Fibroblast of lung (primary cell): ENCODE measurements at regions not wholly inside any gene's neighbourhood (a gene's known extent, or its start where the extent isn't known, plus 50 kb on each side); places are given as distances from the start of the nearest gene placed in this dataset.
"Not testable (repeated sequence)": the region's sequence is repeated elsewhere in the genome, so short reads cannot be mapped to it uniquely, and the experiment has no call there.

ENCODE experiments used
- DNase-seq, 2 donors: peaks; one replicate each; pipeline versions ENCODE4 v3.0.0 to v3.0.0-alpha.2; 2010; ENCODE audit warnings: low read depth in 2 of 2
- H2AFZ ChIP-seq: 2 replicates; pipeline ENCODE4 v1.5.1; 2012; ENCODE audit warnings: low read length, control low read depth, inconsistent platforms
- H3K27ac ChIP-seq: 2 replicates; pipeline ENCODE4 v1.5.1; 2011; ENCODE audit warnings: low read length, control low read depth; ENCODE audit not compliant: insufficient read depth
- H3K27me3 ChIP-seq: 2 replicates; pipeline ENCODE4 v1.5.1; 2011; ENCODE audit warnings: mild to moderate bottlenecking, low read length; ENCODE audit not compliant: control insufficient read depth, insufficient read depth
- H3K36me3 ChIP-seq: 2 replicates; pipeline ENCODE4 v1.5.1; 2011; ENCODE audit warnings: low read length; ENCODE audit not compliant: control insufficient read depth, insufficient read depth
- H3K4me1 ChIP-seq: 2 replicates; pipeline ENCODE4 v1.5.1; 2011; ENCODE audit warnings: low read length; ENCODE audit not compliant: control insufficient read depth, insufficient read depth; ENCODE audit errors: extremely low read depth
- H3K4me2 ChIP-seq: 2 replicates; pipeline ENCODE4 v1.5.1; 2011; ENCODE audit warnings: low read length, control low read depth; ENCODE audit not compliant: insufficient read depth; ENCODE audit errors: extremely low read depth
- H3K4me3 ChIP-seq, 4 experiments: fragments of 200-600 bp in 1 of 4; sonication (generic) in 1 of 4; replicated peaks in 1 of 4; 2 replicates each; pipeline ENCODE4 v1.5.1; 2011 to 2016; ENCODE audit warnings: low read length in 4 of 4, low read depth in 3 of 4, mild to moderate bottlenecking in 3 of 4, control low read depth in 2 of 4, inconsistent platforms in 1 of 4, mixed read lengths in 1 of 4; ENCODE audit not compliant: insufficient read depth in 1 of 4; ENCODE audit errors: control extremely low read depth in 1 of 4
- H3K79me2 ChIP-seq: 2 replicates; pipeline ENCODE4 v1.5.1; 2012; ENCODE audit warnings: mild to moderate bottlenecking, low read length, inconsistent platforms; ENCODE audit not compliant: control insufficient read depth, insufficient read depth
- H3K9ac ChIP-seq: 2 replicates; pipeline ENCODE4 v1.5.1; 2011; ENCODE audit warnings: mild to moderate bottlenecking, low read length, control low read depth; ENCODE audit not compliant: insufficient read depth
- H3K9me3 ChIP-seq: 2 replicates; pipeline ENCODE4 v1.5.1; 2012; ENCODE audit warnings: low read depth, low read length; ENCODE audit not compliant: control insufficient read depth, insufficient read depth
- H4K20me1 ChIP-seq: 2 replicates; pipeline ENCODE4 v1.5.1; 2011; ENCODE audit warnings: low read length; ENCODE audit not compliant: control insufficient read depth, insufficient read depth; ENCODE audit errors: extremely low read depth
- CTCF ChIP-seq, 2 donors: IDR thresholded peaks in 1 of 2; conservative IDR thresholded peaks in 1 of 2; 1 replicate in 1 of 2; 2 replicates in 1 of 2; pipeline ENCODE4 v1.5.1; 2011 to 2012; ENCODE audit warnings: low read length in 2 of 2, control low read depth in 1 of 2, inconsistent platforms in 1 of 2, low read depth in 1 of 2, mild to moderate bottlenecking in 1 of 2
- EZH2 ChIP-seq: IDR thresholded peaks from 2 replicates; pipeline ENCODE4 v1.5.1; 2012; ENCODE audit warnings: low read length, control low read depth, mild to moderate bottlenecking; ENCODE audit errors: missing control alignments

GRCh38 chr15:92728266-92728665 lies 72.7 kb upstream of the FAM174B start:
- Histone ChIP-seq H2AFZ (no peak overlapping the region), H3K9me3 (no peaks in the 10 kb centered on the region)
- DNase-seq = no peak

GRCh38 chr15:92733090-92733933 lies 77.7 kb upstream of the FAM174B start:
- Histone ChIP-seq H4K20me1 (no peaks in the 10 kb centered on the region), H3K4me1 (no peaks in the 10 kb centered on the region), H2AFZ (peak overlapping the region; percentile 98), H3K27me3 (no peaks in the 10 kb centered on the region), H3K79me2 (no peaks in the 10 kb centered on the region), H3K4me2 (peak overlapping the region; percentile 51), H3K36me3 (no peaks in the 10 kb centered on the region), H3K27ac (no peak overlapping the region), H3K4me3 (peak overlapping the region in 2 of 4 experiments; percentile 50 to 62), H3K9ac (no peak overlapping the region), H3K9me3 (no peaks in the 10 kb centered on the region)
- no peak for DNase-seq
- TF ChIP-seq EZH2 (no peak), CTCF (conservative IDR thresholded peaks at IDR 0.05 in 1 of 2, IDR thresholded peaks at IDR 0.05 in 1 of 2; ENCODE audit: low read depth in 1 of 2, low read length in 2 of 2) (no peak)

More at GRCh38 chr15:92728266-92728665, 72.7 kb upstream of the FAM174B start:
- Histone ChIP-seq H3K79me2 (no peaks in the 10 kb centered on the region), H3K4me3 (no peak overlapping the region), H3K4me1 (no peaks in the 10 kb centered on the region), H3K9ac (no peak overlapping the region), H3K27ac (no peak overlapping the region), H3K36me3 (no peaks in the 10 kb centered on the region), H3K4me2 (no peak overlapping the region), H4K20me1 (no peaks in the 10 kb centered on the region), H3K27me3 (no peaks in the 10 kb centered on the region)
- no peak for TF ChIP-seq EZH2
- no peak for TF ChIP-seq CTCF (conservative IDR thresholded peaks at IDR 0.05 in 1 of 2, IDR thresholded peaks at IDR 0.05 in 1 of 2; ENCODE audit: low read depth in 1 of 2, low read length in 2 of 2)

- H3K36me3 ChIP-seq = no peaks in the 10 kb centered on the region
- H3K9ac ChIP-seq = no peak overlapping the region
- no peaks in the 10 kb centered on the region for H3K4me1 ChIP-seq
- H3K9me3 ChIP-seq = no peaks in the 10 kb centered on the region
- no peak overlapping the region for H3K27ac ChIP-seq
- H3K4me3 ChIP-seq = peak overlapping the region; percentile 32 to 62 (median 46)
- no peaks in the 10 kb centered on the region for H3K79me2 ChIP-seq
- DNase-seq = peak; percentile 55 to 59
- H3K4me2 ChIP-seq = peak overlapping the region; percentile 58
- H3K27me3 ChIP-seq = no peaks in the 10 kb centered on the region
- H4K20me1 ChIP-seq = no peaks in the 10 kb centered on the region
- TF ChIP-seq EZH2 (no peak), CTCF (conservative IDR thresholded peaks at IDR 0.05 in 1 of 2, IDR thresholded peaks at IDR 0.05 in 1 of 2; ENCODE audit: low read depth in 1 of 2, low read length in 2 of 2) (no peak)
- peak overlapping the region; percentile 98 for H2AFZ ChIP-seq
Measured at GRCh38 chr15:92733934-92734521, 78.5 kb upstream of the FAM174B start.

DNA sequence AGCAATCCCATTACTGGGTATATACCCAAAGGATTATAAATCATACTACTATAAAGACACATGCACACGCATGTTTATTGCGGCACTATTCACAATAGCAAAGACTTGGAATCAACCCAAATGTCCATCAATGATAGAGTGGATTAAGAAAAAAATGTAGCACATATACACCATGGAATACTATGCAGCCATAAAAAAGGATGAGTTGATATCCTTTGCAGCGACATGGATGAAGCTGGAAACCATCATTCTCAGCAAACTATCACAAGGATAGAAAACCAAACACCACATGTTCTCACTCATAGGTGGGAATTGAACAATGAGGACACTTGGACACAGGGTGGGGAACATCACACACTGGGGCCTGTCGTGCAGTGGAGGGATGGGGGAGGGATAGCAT lies 83.7 kb upstream of the FAM174B start:
- not testable (repeated sequence) for H3K4me3 ChIP-seq, H4K20me1 ChIP-seq, H3K4me2 ChIP-seq, H3K9me3 ChIP-seq, H3K79me2 ChIP-seq, DNase-seq, H2AFZ ChIP-seq, H3K9ac ChIP-seq, H3K4me1 ChIP-seq, H3K27me3 ChIP-seq, H3K36me3 ChIP-seq, H3K27ac ChIP-seq
